Pancreas (tissue), 10 donors: ENCODE measurements at regions not wholly inside any gene's neighbourhood (a gene's known extent, or its start where the extent isn't known, plus 50 kb on each side); places are given as distances from the start of the nearest gene placed in this dataset.

Source experiments
- ATAC-seq, 4 donors: fragments of 200-7000 bp; cut with Tn5 transposase; one replicate each; pipeline versions ENCODE4 v1.8.0 to v1.9.1; 2020; ENCODE audit warnings: mild to moderate bottlenecking in 4 of 4, moderate library complexity in 4 of 4
- DNase-seq, 6 donors: peaks; one replicate each; pipeline ENCODE4 v3.0.0-alpha.2; 2020
- FAIRE-seq: peaks from 2 replicates; lab custom pipeline; 2012; peaks lifted over from hg19 to GRCh38; lab: Jason Lieb, UNC
- H3K27ac ChIP-seq, 4 donors: fragments of 200-600 bp; sonication (generic); 1 replicate in 3 of 4; 2 replicates in 1 of 4; pipeline versions ENCODE4 v1.5.0 to v1.8.0; 2020
- H3K27me3 ChIP-seq, 4 donors: fragments of 200-600 bp; one replicate each; pipeline ENCODE4 v1.8.0; 2021
- H3K36me3 ChIP-seq, 3 donors: fragments of 200-600 bp; sonication (generic) in 1 of 3; one replicate each; pipeline versions ENCODE4 v1.5.0 to v1.8.0; 2020 to 2021
- H3K4me1 ChIP-seq, 3 donors: fragments of 200-600 bp; one replicate each; pipeline ENCODE4 v1.8.0; 2021
- H3K4me3 ChIP-seq, 4 donors: fragments of 200-600 bp; sonication (generic) in 2 of 4; one replicate each; pipeline versions ENCODE4 v1.5.0 to v1.8.0; 2020 to 2021
- H3K9me3 ChIP-seq, 4 donors: fragments of 200-600 bp; one replicate each; pipeline ENCODE4 v1.8.0; 2021
- CTCF ChIP-seq, 4 donors: fragments of 200-600 bp; sonication (generic) in 3 of 4; IDR thresholded peaks; one replicate each; pipeline versions ENCODE4 v1.5.0 to v1.8.0; 2021; ENCODE audit warnings: antibody characterized with exemption in 4 of 4
- WGBS, 2 donors: extraction: QIAGEN DNeasy Blood & Tissue Kit; methylation state at CpG; one replicate each; pipeline ENCODE4 v1.1.7; 2013; 5-methylcytosine and 5-hydroxymethylcytosine counted together
- intact Hi-C, 3 donors: fragments of 100-400 bp; cut with DNase I; formaldehyde crosslinking; loops; one replicate each; pipeline versions ENCODE4 v1.11.1 to v1.14.2; 2022
- donor health status: healthy with polysubstance abuse.
- donor health status: DM: no; HTN: no; CAD: no; lungs with moderate emphysema.
- donor health status: DM: no; HTN: no; CAD: no.
- donor health status: control.
- donor health status: control.
- donor health status: Bipolar disorder and iron deficiency.
- donor health status: DM: yes; HTN: yes; CAD: no.
- donor health status: DM: no; HTN: no; CAD: no.
- donor health status: DM: no; HTN: no; CAD: no.
- donor health status: DM: yes; HTN: yes; CAD: no.

DNA sequence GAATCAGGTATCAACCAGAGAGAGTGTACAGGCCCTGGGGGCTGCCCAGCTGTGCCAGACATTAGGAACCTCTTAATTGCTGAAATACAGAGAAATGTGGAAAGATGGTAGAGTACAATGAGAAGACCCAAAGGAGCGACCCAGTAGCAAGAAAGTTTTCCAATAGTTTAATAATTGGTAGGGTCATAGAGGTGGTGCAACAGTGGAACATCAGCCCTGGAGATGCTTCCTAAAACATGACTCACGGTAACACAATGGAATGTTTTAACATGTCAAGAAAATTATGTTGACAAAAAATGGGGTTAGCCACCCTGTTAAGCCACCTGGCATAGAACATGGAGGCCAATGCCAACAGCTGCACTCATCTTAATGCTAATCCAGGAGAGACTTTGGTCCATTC lies 284.1 kb downstream of the ELAVL2 start:
- no peak for ATAC-seq
- H3K27me3 ChIP-seq, result no peaks in the 10 kb centered on the region
- WGBS, 2 donors, result 67 to 87% methylated on average over 2 of the region's 2 CpGs
- no peaks in the 10 kb centered on the region for H3K9me3 ChIP-seq
- intact Hi-C loops, result no loop called here
- no peak overlapping the region for H3K4me3 ChIP-seq
- no peak for FAIRE-seq
- H3K27ac ChIP-seq, result no peak overlapping the region
- no peaks in the 10 kb centered on the region for H3K36me3 ChIP-seq
- H3K4me1 ChIP-seq, result no peaks in the 10 kb centered on the region
- TF ChIP-seq CTCF (IDR thresholded peaks at IDR 0.05), result no peak
- DNase-seq, result no peak

DNA sequence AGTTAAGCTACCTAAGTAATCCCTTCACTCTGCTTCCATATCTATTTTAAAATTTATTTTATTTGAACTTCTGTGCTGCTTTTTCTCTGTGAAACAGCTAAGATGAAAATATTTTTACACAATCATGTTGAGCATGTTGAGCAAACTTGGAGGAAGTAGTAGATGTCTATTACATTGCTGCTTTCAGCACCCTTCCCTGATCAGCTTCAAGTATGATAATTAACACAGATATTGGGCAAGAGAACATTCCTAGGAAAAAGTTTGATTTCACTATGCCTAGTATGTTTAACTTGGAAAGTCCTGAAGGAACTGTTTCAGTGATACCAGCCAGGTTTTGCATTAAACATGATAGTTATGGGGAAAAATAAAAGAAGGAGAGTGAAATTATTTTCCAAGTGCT lies 283.6 kb downstream of the ELAVL2 start:
- Histone ChIP-seq H3K27me3 (no peaks in the 10 kb centered on the region), H3K9me3 (no peaks in the 10 kb centered on the region), H3K27ac (no peak overlapping the region), H3K4me3 (no peak overlapping the region), H3K4me1 (no peaks in the 10 kb centered on the region), H3K36me3 (no peaks in the 10 kb centered on the region)
- DNase-seq (no peak), FAIRE-seq (no peak), ATAC-seq (no peak)
- no peak for TF ChIP-seq CTCF (IDR thresholded peaks at IDR 0.05)
- intact Hi-C loops, result no loop called here

GRCh38 chr9:23542927-23543326 lies 283.1 kb downstream of the ELAVL2 start:
- DNase-seq (no peak), ATAC-seq (no peak), FAIRE-seq (no peak)
- Histone ChIP-seq H3K27me3 (no peaks in the 10 kb centered on the region), H3K4me1 (no peaks in the 10 kb centered on the region), H3K9me3 (no peaks in the 10 kb centered on the region), H3K27ac (no peak overlapping the region), H3K4me3 (no peak overlapping the region), H3K36me3 (no peaks in the 10 kb centered on the region)
- TF ChIP-seq CTCF (IDR thresholded peaks at IDR 0.05), result no peak
- intact Hi-C loops, result no loop called here
- WGBS, 2 donors, result 24 to 33% methylated on average over 1 of the region's 1 CpG

DNA sequence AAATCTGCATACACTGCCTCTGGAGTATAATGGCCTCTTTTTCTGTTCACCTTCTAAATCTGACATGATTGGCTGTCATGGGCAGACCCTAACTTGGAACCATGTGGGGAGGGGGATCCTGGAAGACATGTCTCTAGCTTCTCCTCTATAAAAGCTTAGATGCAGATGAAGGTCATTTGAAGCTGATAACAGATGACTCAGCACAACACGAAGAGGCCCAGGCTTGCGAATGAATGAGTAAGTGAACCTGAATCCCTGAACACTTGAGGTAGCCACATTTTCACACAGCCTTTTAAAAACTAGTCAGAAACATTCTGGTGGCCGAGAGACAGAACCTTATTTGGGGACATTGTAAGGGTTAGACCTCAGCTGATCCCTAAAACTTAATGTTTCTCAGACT lies 282.6 kb downstream of the ELAVL2 start:
- no peaks in the 10 kb centered on the region for H3K9me3 ChIP-seq
- FAIRE-seq (no peak), ATAC-seq (no peak), DNase-seq (no peak)
- no peaks in the 10 kb centered on the region for H3K4me1 ChIP-seq
- H3K4me3 ChIP-seq, result no peak overlapping the region
- no peaks in the 10 kb centered on the region for H3K27me3 ChIP-seq
- WGBS, 2 donors, result 31 to 39% methylated on average over 3 of the region's 3 CpGs
- H3K36me3 ChIP-seq, result no peaks in the 10 kb centered on the region
- TF ChIP-seq CTCF (IDR thresholded peaks at IDR 0.05), result no peak
- no peak overlapping the region for H3K27ac ChIP-seq
- intact Hi-C loops, result no loop called here

GRCh38 chr9:23545728-23546127 lies 280.3 kb downstream of the ELAVL2 start:
- ATAC-seq, result no peak

More at GRCh38 chr9:23545728-23546127, 280.3 kb downstream of the ELAVL2 start:
- intact Hi-C loops, result no loop called here
- DNase-seq (no peak), FAIRE-seq (no peak)
- Histone ChIP-seq H3K27me3 (no peaks in the 10 kb centered on the region), H3K27ac (no peak overlapping the region), H3K36me3 (no peaks in the 10 kb centered on the region), H3K9me3 (no peaks in the 10 kb centered on the region), H3K4me3 (no peak overlapping the region), H3K4me1 (no peaks in the 10 kb centered on the region)
- WGBS, 2 donors, result 68 to 83% methylated on average over 3 of the region's 3 CpGs
- TF ChIP-seq CTCF (IDR thresholded peaks at IDR 0.05), result no peak
